K562 (cell line): ENCODE measurements at regions not wholly inside any gene's neighbourhood (a gene's known extent, or its start where the extent isn't known, plus 50 kb on each side); places are given as distances from the start of the nearest gene placed in this dataset.

ENCODE experiments used
- ATAC-seq: fragments of 200-7000 bp; cut with Tn5 transposase; 3 replicates; pipeline ENCODE4 v1.9.1; 2020; ENCODE audit warnings: moderate library complexity
- BruUV-seq: library from RNA; stranded (reverse); fragments of 400-500 nt; replicated peaks from 2 replicates; lab custom pipeline; 2021; lab: Mats Ljungman, UMichigan
- CTCF ChIA-PET: fragments of 300-600 bp; formaldehyde crosslinking; extraction: SDS; loops from one replicate; lab custom pipeline; 2021; ENCODE audit warnings: low intra/inter-chr PET ratio; lab: Yijun Ruan, JAX
- POLR2A ChIA-PET: fragments of 300-600, 350-650 bp; sonication (Branson Sonifier 250); formaldehyde crosslinking; extraction: SDS; loops from one replicate; lab custom pipeline; 2021; ENCODE audit warnings: antibody characterized with exemption, inconsistent platforms; lab: Yijun Ruan, JAX
- DNase-seq, 4 experiments: peaks; one replicate each; pipeline versions ENCODE4 v3.0.0 to v3.0.0-alpha.2; 2011 to 2018; ENCODE audit warnings: low spot score in 3 of 4, mixed read lengths in 3 of 4; ENCODE audit errors: extremely low read depth in 1 of 4
- FAIRE-seq: peaks from 2 replicates; lab custom pipeline; 2011; peaks lifted over from hg19 to GRCh38; lab: Jason Lieb, UNC
- H2AFZ ChIP-seq: 2 replicates; pipeline ENCODE4 v1.6.0; 2011; ENCODE audit warnings: low read depth, low read length, control low read depth, inconsistent platforms
- H3K27ac ChIP-seq: fragments of 200-600 bp; 3 replicates; pipeline ENCODE4 v1.8.0; 2011; ENCODE audit warnings: low read depth, mild to moderate bottlenecking, control low read depth, inconsistent platforms, low read length, moderate library complexity, mixed read lengths; ENCODE audit errors: extremely low read depth
- H3K27me3 ChIP-seq, 2 experiments: fragments of 300-600 bp in 1 of 2; 2 replicates in 1 of 2; 3 replicates in 1 of 2; pipeline versions ENCODE4 v1.6.0 to v1.8.0; 2011; ENCODE audit warnings: inconsistent platforms in 2 of 2, low read length in 2 of 2, mild to moderate bottlenecking in 1 of 2, mixed read lengths in 1 of 2, moderate library complexity in 1 of 2; ENCODE audit not compliant: control insufficient read depth in 2 of 2, insufficient read depth in 2 of 2
- H3K36me3 ChIP-seq: fragments of 300-600 bp; 3 replicates; pipeline ENCODE4 v1.8.0; 2011; ENCODE audit warnings: mild to moderate bottlenecking, low read length, inconsistent platforms; ENCODE audit not compliant: control insufficient read depth, insufficient read depth
- H3K4me1 ChIP-seq, 2 experiments: fragments of 200-600 bp in 1 of 2; replicated peaks in 1 of 2; 2 replicates in 1 of 2; 3 replicates in 1 of 2; pipeline versions ENCODE4 v1.5.1 to v1.8.0; 2011; ENCODE audit warnings: inconsistent platforms in 2 of 2, low read length in 2 of 2, mild to moderate bottlenecking in 1 of 2, mixed read lengths in 1 of 2, moderate library complexity in 1 of 2; ENCODE audit not compliant: control insufficient read depth in 2 of 2, insufficient read depth in 2 of 2
- H3K4me2 ChIP-seq: 2 replicates; pipeline ENCODE4 v1.6.1; 2011; ENCODE audit warnings: low read length, control low read depth, inconsistent platforms, mixed read lengths; ENCODE audit not compliant: insufficient read depth
- H3K4me3 ChIP-seq: fragments of 200-600 bp; sonication (generic), shearing (Covaris generic); 2 replicates; pipeline ENCODE4 v1.5.1; 2016; ENCODE audit warnings: control low read depth, inconsistent platforms
- H3K79me2 ChIP-seq: fragments of 200-600 bp; 3 replicates; pipeline ENCODE4 v1.8.0; 2011; ENCODE audit warnings: low read length, inconsistent platforms; ENCODE audit not compliant: control insufficient read depth, insufficient read depth
- H3K9ac ChIP-seq, 2 experiments: 2 replicates each; pipeline versions ENCODE4 v1.6.0 to v1.6.1; 2011; ENCODE audit warnings: low read depth in 2 of 2, low read length in 2 of 2, control low read depth in 1 of 2, inconsistent platforms in 1 of 2, mild to moderate bottlenecking in 1 of 2, mixed read lengths in 1 of 2; ENCODE audit not compliant: insufficient read depth in 1 of 2
- H3K9me1 ChIP-seq: one replicate; pipeline ENCODE4 v1.6.0; 2011; ENCODE audit warnings: inconsistent platforms, mild to moderate bottlenecking, low read length, moderate library complexity; ENCODE audit not compliant: control insufficient read depth, insufficient read depth
- H3K9me3 ChIP-seq: replicated peaks from 2 replicates; pipeline ENCODE4 v1.5.1; 2011; ENCODE audit warnings: low read depth, low read length, inconsistent platforms; ENCODE audit not compliant: control insufficient read depth, insufficient read depth
- H4K20me1 ChIP-seq: replicated peaks from 2 replicates; pipeline ENCODE4 v1.6.1; 2011; ENCODE audit warnings: low read length, inconsistent platforms, mixed read lengths; ENCODE audit not compliant: control insufficient read depth, insufficient read depth
- ATF1 ChIP-seq, 2 experiments: fragments of 450-650 bp in 1 of 2; IDR thresholded peaks; 2 replicates each; pipeline ENCODE4 v1.6.1; 2016; ENCODE audit warnings: missing compliant biosample characterization in 1 of 2, missing genetic modification characterization in 1 of 2
- CREBBP ChIP-seq: IDR thresholded peaks from one replicate; pipeline ENCODE4 v1.6.1; 2012; ENCODE audit warnings: low read depth, mild to moderate bottlenecking, control low read depth, inconsistent platforms, low read length
- FOXK1 ChIP-seq: sonication (generic); formaldehyde crosslinking; IDR thresholded peaks from 2 replicates; pipeline ENCODE4 v1.8.0; 2022; ENCODE audit warnings: missing genetic modification reagents, mild to moderate bottlenecking, borderline replicate concordance
- HNRNPL ChIP-seq: fragments of 200-400 bp; formaldehyde crosslinking; IDR thresholded peaks from 2 replicates; pipeline ENCODE4 v1.6.1; 2017; ENCODE audit warnings: low read depth, mild to moderate bottlenecking, low read length
- MYC ChIP-seq, 2 experiments: fragments of 250-450 bp in 1 of 2; sonication (Bioruptor Pico) in 1 of 2; IDR thresholded peaks; 2 replicates each; pipeline versions ENCODE4 v1.5.1 to v1.6.1; 2012 to 2021; ENCODE audit warnings: low read depth in 2 of 2, borderline replicate concordance in 1 of 2, improper control_type of control experiment in 1 of 2, low read length in 1 of 2, mild to moderate bottlenecking in 1 of 2, moderate library complexity in 1 of 2
- NCOA2 ChIP-seq, 2 experiments: fragments of 450-650 bp; IDR thresholded peaks; 2 replicates each; pipeline ENCODE4 v1.6.1; 2018; ENCODE audit warnings: mild to moderate bottlenecking in 2 of 2, moderate library complexity in 1 of 2; ENCODE audit not compliant: partially characterized antibody in 2 of 2
- NFE2L1 ChIP-seq: fragments of 450-650 bp; IDR thresholded peaks from 2 replicates; pipeline ENCODE4 v1.6.1; 2016; ENCODE audit warnings: missing genetic modification characterization, low read depth, mild to moderate bottlenecking, missing compliant biosample characterization, moderate library complexity, borderline replicate concordance
- NR2C1 ChIP-seq, 2 experiments: fragments of 450-650 bp; IDR thresholded peaks; 2 replicates each; pipeline ENCODE4 v1.6.1; 2017; ENCODE audit warnings: mild to moderate bottlenecking in 2 of 2, antibody characterized with exemption in 1 of 2, inconsistent platforms in 1 of 2, missing compliant biosample characterization in 1 of 2, missing genetic modification characterization in 1 of 2
- SIN3A ChIP-seq, 2 experiments: fragments of 150-350 bp in 1 of 2; IDR thresholded peaks; 2 replicates each; pipeline ENCODE4 v1.6.1; 2011 to 2016; ENCODE audit warnings: borderline replicate concordance in 2 of 2, low read depth in 2 of 2, low read length in 2 of 2, mild to moderate bottlenecking in 2 of 2, moderate library complexity in 2 of 2; ENCODE audit not compliant: control insufficient read depth in 1 of 2
- SMAD4 ChIP-seq: fragments of 250-450 bp; sonication (Bioruptor Pico); conservative IDR thresholded peaks from 2 replicates; pipeline ENCODE4 v1.8.0; 2021; ENCODE audit warnings: inconsistent platforms, mild to moderate bottlenecking, moderate library complexity
- SREBF1 ChIP-seq: fragments of 150-350 bp; IDR thresholded peaks from 2 replicates; pipeline ENCODE4 v1.6.1; 2014; ENCODE audit warnings: antibody characterized with exemption, low read depth, low read length, borderline replicate concordance
- THRAP3 ChIP-seq: fragments of 450-650 bp; IDR thresholded peaks from 2 replicates; pipeline ENCODE4 v1.6.1; 2016; ENCODE audit warnings: mild to moderate bottlenecking, inconsistent platforms, borderline replicate concordance
- ZFP30 ChIP-seq: fragments of 250-450 bp; sonication (Bioruptor Pico); IDR thresholded peaks from 2 replicates; pipeline ENCODE4 v1.8.0; 2022; ENCODE audit warnings: moderate library complexity, mild to moderate bottlenecking, inconsistent platforms, borderline replicate concordance
- ZNF174 ChIP-seq: fragments of 250-450 bp; sonication (Bioruptor Pico); IDR thresholded peaks from 2 replicates; pipeline ENCODE4 v1.4.0; 2020; ENCODE audit warnings: mild to moderate bottlenecking
- ZNF384 ChIP-seq: IDR thresholded peaks from 2 replicates; pipeline ENCODE4 v1.6.1; 2012; ENCODE audit warnings: low read depth, low read length, improper control_type of control experiment
- ZNF511 ChIP-seq: sonication (generic); formaldehyde crosslinking; IDR thresholded peaks from 2 replicates; pipeline ENCODE4 v1.8.0; 2022; ENCODE audit warnings: mild to moderate bottlenecking, missing genetic modification reagents
- in situ Hi-C: fragments of 300-500 bp; cut with MboI; formaldehyde crosslinking; loops from 4 replicates; pipeline ENCODE4 v1.15.0; 2018; ENCODE audit warnings: inconsistent platforms, mixed read lengths
- intact Hi-C: fragments of 100-400 bp; cut with micrococcal nuclease; formaldehyde crosslinking; loops from 2 replicates; pipeline ENCODE4 v1.14.2; 2022
- TF ChIP-seq, protein P1 (sequence below): sonication (generic); formaldehyde crosslinking; IDR thresholded peaks from 2 replicates; pipeline ENCODE4 v1.8.0; 2022; ENCODE audit warnings: missing genetic modification reagents, mild to moderate bottlenecking, borderline replicate concordance

DNA sequence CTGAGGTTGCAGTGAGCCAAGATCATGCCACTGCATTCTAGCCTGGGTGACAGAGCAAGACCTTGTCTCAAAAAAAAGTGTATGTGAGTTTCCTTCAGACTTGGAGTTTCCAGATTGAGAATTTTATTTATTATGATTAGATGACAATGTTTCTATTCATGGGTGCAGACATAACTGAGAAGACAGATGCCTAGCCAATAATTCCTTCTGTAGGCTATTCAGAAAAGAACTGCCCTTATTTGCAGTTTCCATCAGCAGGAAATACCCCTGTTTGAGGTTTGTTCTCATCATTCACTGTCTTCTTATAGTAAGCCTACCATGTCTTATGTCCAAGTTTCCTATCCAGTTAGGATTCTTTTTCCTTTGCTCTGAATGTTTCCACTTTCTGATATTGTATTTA lies 269.0 kb downstream of the KTN1 start:
- intact Hi-C loops, result no loop called here

More for the DNA sequence above, 269.0 kb downstream of the KTN1 start:
- H3K79me2 ChIP-seq, result no peaks in the 10 kb centered on the region
- in situ Hi-C loops, result no loop called here
- BruUV-seq, result no TSS peak
- no peaks in the 10 kb centered on the region for H3K36me3 ChIP-seq
- H3K4me2 ChIP-seq, result no peak overlapping the region
- H3K4me3 ChIP-seq, result no peak overlapping the region
- H3K4me1 ChIP-seq, result no peaks in the 10 kb centered on the region
- no peak overlapping the region for H3K27ac ChIP-seq
- no peak for FAIRE-seq
- ATAC-seq, result no peak
- no peaks in the 10 kb centered on the region for H3K9me3 ChIP-seq
- CTCF ChIA-PET, result no interaction called here
- no peaks in the 10 kb centered on the region for H3K27me3 ChIP-seq
- H2AFZ ChIP-seq, result no peak overlapping the region
- H3K9me1 ChIP-seq, result no peaks in the 10 kb centered on the region
- DNase-seq, result no peak
- no peaks in the 10 kb centered on the region for H4K20me1 ChIP-seq
- TF ChIP-seq NCOA2 (IDR thresholded peaks at IDR 0.05; ENCODE audit: partially characterized antibody in 2 of 2), result no peak
- TF ChIP-seq SIN3A (IDR thresholded peaks at IDR 0.05; ENCODE audit: borderline replicate concordance in 2 of 2, control insufficient read depth in 1 of 2, low read depth in 2 of 2, low read length in 2 of 2), result no peak
- TF ChIP-seq THRAP3, result no peak
- no peak for TF ChIP-seq MYC (IDR thresholded peaks at IDR 0.05; ENCODE audit: low read depth, low read length)
- TF ChIP-seq MYC (CRISPR knock-in tag; IDR thresholded peaks at IDR 0.05; ENCODE audit: borderline replicate concordance, low read depth), result no peak
- TF ChIP-seq ATF1 (CRISPR knock-in tag; IDR thresholded peaks at IDR 0.05), result no peak
- no peak for TF ChIP-seq ATF1 (tag; IDR thresholded peaks at IDR 0.05)
- no peak for TF ChIP-seq ZNF511 (CRISPR knock-in tag)
- no peak for TF ChIP-seq SMAD4
- no peak for TF ChIP-seq HNRNPL
- TF ChIP-seq ZNF384, result no peak
- TF ChIP-seq ZFP30 (CRISPR knock-in tag), result no peak
- TF ChIP-seq SREBF1, result no peak
- TF ChIP-seq, protein P1, sequence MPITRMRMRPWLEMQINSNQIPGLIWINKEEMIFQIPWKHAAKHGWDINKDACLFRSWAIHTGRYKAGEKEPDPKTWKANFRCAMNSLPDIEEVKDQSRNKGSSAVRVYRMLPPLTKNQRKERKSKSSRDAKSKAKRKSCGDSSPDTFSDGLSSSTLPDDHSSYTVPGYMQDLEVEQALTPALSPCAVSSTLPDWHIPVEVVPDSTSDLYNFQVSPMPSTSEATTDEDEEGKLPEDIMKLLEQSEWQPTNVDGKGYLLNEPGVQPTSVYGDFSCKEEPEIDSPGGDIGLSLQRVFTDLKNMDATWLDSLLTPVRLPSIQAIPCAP (CRISPR knock-in tag), result no peak
- TF ChIP-seq CREBBP, result no peak
- no peak for TF ChIP-seq FOXK1 (CRISPR knock-in tag)
- TF ChIP-seq ZNF174, result no peak
- TF ChIP-seq NFE2L1 (tag), result no peak
- TF ChIP-seq NR2C1 (IDR thresholded peaks at IDR 0.05), result no peak
- TF ChIP-seq NR2C1 (tag; IDR thresholded peaks at IDR 0.05), result no peak
- H3K9ac ChIP-seq, result no peak overlapping the region
- POLR2A ChIA-PET, result no interaction called here
